ENCODE measurements at regions not wholly inside any gene's neighbourhood (a gene's known extent, or its start where the extent isn't known, plus 50 kb on each side); places are given as distances from the start of the nearest gene placed in this dataset.

- DNase-seq: no peak
- Histone ChIP-seq H3K36me3 (ENCODE audit: insufficient read depth, low read length) (no peaks in the 10 kb centered on the region), H3K4me1 (ENCODE audit: insufficient read depth, low read length) (no peaks in the 10 kb centered on the region), H3K27ac (ENCODE audit: low read depth, low read length) (no peak overlapping the region), H3K27me3 (ENCODE audit: insufficient read depth, low read length) (no peaks in the 10 kb centered on the region), H3K9me3 (ENCODE audit: control insufficient read depth in 1 of 2, low read length in 2 of 2) (no peaks in the 10 kb centered on the region), H3K4me3 (ENCODE audit: low read length in 2 of 2) (no peak overlapping the region)
- peaks cover 0 to 3% (median 0%) of the 10 kb centered on the region in 8 donors for H3K9me3 Mint-ChIP-seq
- no peaks in the 10 kb centered on the region for H3K4me1 Mint-ChIP-seq
- H3K36me3 Mint-ChIP-seq: no peaks in the 10 kb centered on the region
- intact Hi-C loops (cut with micrococcal nuclease): no loop called here
- ChIA-PET CTCF (ENCODE audit: partially characterized antibody) (no interaction called here), POLR2A (ENCODE audit: partially characterized antibody) (no interaction called here)
- H3K27ac Mint-ChIP-seq: no peak overlapping the region
- peaks cover 12 to 14% of the 10 kb centered on the region in 2 donors for H3K27me3 Mint-ChIP-seq
- no peak overlapping the region for H3K4me3 Mint-ChIP-seq
Observed at GRCh38 chr1:34655875-34656240, 99.0 kb upstream of the GJB5 start.

GRCh38 chr1:34656299-34656698 is 98.5 kb upstream of the GJB5 start:
- Histone ChIP-seq H3K27ac (ENCODE audit: low read depth, low read length) (no peak overlapping the region), H3K9me3 (ENCODE audit: control insufficient read depth in 1 of 2, low read length in 2 of 2) (no peaks in the 10 kb centered on the region), H3K27me3 (ENCODE audit: insufficient read depth, low read length) (no peaks in the 10 kb centered on the region), H3K4me1 (ENCODE audit: insufficient read depth, low read length) (no peaks in the 10 kb centered on the region), H3K36me3 (ENCODE audit: insufficient read depth, low read length) (no peaks in the 10 kb centered on the region), H3K4me3 (ENCODE audit: low read length in 2 of 2) (no peak overlapping the region)
- no peak for DNase-seq
- Mint-ChIP-seq H3K9me3 (peaks cover 0 to 3% (median 0%) of the 10 kb centered on the region in 8 donors), H3K4me1 (no peaks in the 10 kb centered on the region), H3K4me3 (no peak overlapping the region), H3K36me3 (no peaks in the 10 kb centered on the region), H3K27ac (no peak overlapping the region), H3K27me3 (peaks cover 12 to 14% of the 10 kb centered on the region in 2 donors)
- intact Hi-C loops (cut with micrococcal nuclease): no loop called here
- CTCF ChIA-PET (ENCODE audit: partially characterized antibody): no interaction called here
- POLR2A ChIA-PET (ENCODE audit: partially characterized antibody): no interaction called here

- intact Hi-C loops (cut with micrococcal nuclease): no loop called here
- no peak overlapping the region for H3K27ac ChIP-seq (ENCODE audit: low read depth, low read length)
- H3K4me1 Mint-ChIP-seq: no peaks in the 10 kb centered on the region
- DNase-seq: no peak
- no peak overlapping the region for H3K4me3 Mint-ChIP-seq
- H3K9me3 Mint-ChIP-seq: peaks cover 0 to 3% (median 0%) of the 10 kb centered on the region in 8 donors
- peaks cover 12 to 17% of the 10 kb centered on the region in 2 donors for H3K27me3 Mint-ChIP-seq
- CTCF ChIA-PET (ENCODE audit: partially characterized antibody): no interaction called here
- no peak overlapping the region for H3K4me3 ChIP-seq (ENCODE audit: low read length in 2 of 2)
- no peaks in the 10 kb centered on the region for H3K36me3 Mint-ChIP-seq
- H3K4me1 ChIP-seq (ENCODE audit: insufficient read depth, low read length): no peaks in the 10 kb centered on the region
- no peaks in the 10 kb centered on the region for H3K27me3 ChIP-seq (ENCODE audit: insufficient read depth, low read length)
- H3K9me3 ChIP-seq (ENCODE audit: control insufficient read depth in 1 of 2, low read length in 2 of 2): no peaks in the 10 kb centered on the region
- no peak overlapping the region for H3K27ac Mint-ChIP-seq
- POLR2A ChIA-PET (ENCODE audit: partially characterized antibody): no interaction called here
- H3K36me3 ChIP-seq (ENCODE audit: insufficient read depth, low read length): no peaks in the 10 kb centered on the region
Observed at GRCh38 chr1:34656731-34657130, 98.1 kb upstream of the GJB5 start.

DNA sequence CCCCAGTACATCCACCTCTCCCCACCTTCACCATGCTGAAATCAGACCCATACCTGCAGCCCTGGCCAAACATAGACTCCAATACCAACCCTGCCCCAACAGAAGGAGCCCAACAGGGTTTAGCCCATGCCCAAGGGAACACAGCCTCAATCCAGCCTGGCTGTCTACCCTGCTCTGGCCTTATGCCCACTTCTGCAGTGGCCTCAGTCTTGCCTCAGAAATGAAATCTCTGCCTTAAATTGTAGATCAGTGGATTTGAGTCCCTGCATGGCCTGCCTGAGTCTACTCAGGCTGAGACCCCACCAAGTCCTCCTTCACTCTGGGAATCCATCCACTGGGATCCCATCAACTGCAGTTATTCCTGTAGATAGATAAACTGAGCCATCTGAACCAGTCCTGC is 97.6 kb upstream of the GJB5 start:
- Mint-ChIP-seq H3K4me3 (no peak overlapping the region), H3K27me3 (peaks cover 13 to 18% of the 10 kb centered on the region in 2 donors), H3K9me3 (peaks cover 0 to 3% (median 0%) of the 10 kb centered on the region in 8 donors), H3K27ac (no peak overlapping the region), H3K4me1 (no peaks in the 10 kb centered on the region), H3K36me3 (no peaks in the 10 kb centered on the region)
- no peak overlapping the region for H3K27ac ChIP-seq (ENCODE audit: low read depth, low read length)
- DNase-seq: no peak
- intact Hi-C loops (cut with micrococcal nuclease): no loop called here
- no peaks in the 10 kb centered on the region for H3K4me1 ChIP-seq (ENCODE audit: insufficient read depth, low read length)
- H3K4me3 ChIP-seq (ENCODE audit: low read length in 2 of 2): no peak overlapping the region
- no peaks in the 10 kb centered on the region for H3K9me3 ChIP-seq (ENCODE audit: control insufficient read depth in 1 of 2, low read length in 2 of 2)
- ChIA-PET CTCF (ENCODE audit: partially characterized antibody) (no interaction called here), POLR2A (ENCODE audit: partially characterized antibody) (no interaction called here)
- no peaks in the 10 kb centered on the region for H3K36me3 ChIP-seq (ENCODE audit: insufficient read depth, low read length)
- H3K27me3 ChIP-seq (ENCODE audit: insufficient read depth, low read length): no peaks in the 10 kb centered on the region

- Mint-ChIP-seq H3K4me1 (no peaks in the 10 kb centered on the region), H3K9me3 (peaks cover 0 to 1% (median 0%) of the 10 kb centered on the region in 8 donors), H3K27ac (no peak overlapping the region), H3K36me3 (no peaks in the 10 kb centered on the region), H3K4me3 (no peak overlapping the region), H3K27me3 (peaks cover 14 to 15% of the 10 kb centered on the region in 2 donors)
- no peak overlapping the region for H3K4me3 ChIP-seq (ENCODE audit: low read length in 2 of 2)
- POLR2A ChIA-PET (ENCODE audit: partially characterized antibody): no interaction called here
- H3K36me3 ChIP-seq (ENCODE audit: insufficient read depth, low read length): no peaks in the 10 kb centered on the region
- no peaks in the 10 kb centered on the region for H3K27me3 ChIP-seq (ENCODE audit: insufficient read depth, low read length)
- H3K27ac ChIP-seq (ENCODE audit: low read depth, low read length): no peak overlapping the region
- no peaks in the 10 kb centered on the region for H3K9me3 ChIP-seq (ENCODE audit: control insufficient read depth in 1 of 2, low read length in 2 of 2)
- intact Hi-C loops (cut with micrococcal nuclease): no loop called here
- CTCF ChIA-PET (ENCODE audit: partially characterized antibody): no interaction called here
- H3K4me1 ChIP-seq (ENCODE audit: insufficient read depth, low read length): no peaks in the 10 kb centered on the region
- DNase-seq: no peak
Observed at GRCh38 chr1:34657849-34658248, 97.0 kb upstream of the GJB5 start.

DNA sequence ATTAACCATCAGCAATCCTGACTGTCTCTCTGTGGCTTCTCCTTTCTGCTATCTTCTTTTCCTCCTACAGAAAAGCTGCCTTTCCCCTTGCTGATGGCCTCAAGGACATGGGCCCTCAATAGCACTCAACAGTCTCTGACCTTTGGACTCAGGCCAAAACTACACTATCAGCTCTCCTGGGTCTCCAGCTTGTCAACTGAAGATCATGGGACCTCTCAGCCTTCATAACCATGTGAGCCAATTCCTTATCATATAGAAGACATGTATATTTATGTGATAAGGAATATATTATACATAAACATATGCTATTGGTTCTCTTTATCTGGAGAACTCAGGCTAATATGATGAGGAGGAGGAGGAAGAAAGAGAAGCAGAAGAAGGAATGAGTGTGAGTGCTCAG is 91.8 kb upstream of the GJB5 start:
- Histone ChIP-seq H3K4me3 (ENCODE audit: low read length in 2 of 2) (no peak overlapping the region), H3K36me3 (ENCODE audit: insufficient read depth, low read length) (no peaks in the 10 kb centered on the region), H3K27me3 (ENCODE audit: insufficient read depth, low read length) (no peaks in the 10 kb centered on the region), H3K4me1 (ENCODE audit: insufficient read depth, low read length) (no peaks in the 10 kb centered on the region), H3K27ac (ENCODE audit: low read depth, low read length) (no peak overlapping the region), H3K9me3 (ENCODE audit: control insufficient read depth in 1 of 2, low read length in 2 of 2) (no peaks in the 10 kb centered on the region)
- intact Hi-C loops (cut with micrococcal nuclease): no loop called here
- peaks cover 0 to 2% (median 0%) of the 10 kb centered on the region in 8 donors for H3K9me3 Mint-ChIP-seq
- no peaks in the 10 kb centered on the region for H3K36me3 Mint-ChIP-seq
- POLR2A ChIA-PET (ENCODE audit: partially characterized antibody): no interaction called here
- no peak overlapping the region for H3K4me3 Mint-ChIP-seq
- no peak for DNase-seq
- H3K4me1 Mint-ChIP-seq: no peaks in the 10 kb centered on the region
- H3K27ac Mint-ChIP-seq: no peak overlapping the region
- H3K27me3 Mint-ChIP-seq: peaks cover 10 to 14% of the 10 kb centered on the region in 2 donors
- CTCF ChIA-PET (ENCODE audit: partially characterized antibody): no interaction called here

- intact Hi-C loops (cut with micrococcal nuclease): no loop called here
- no peak overlapping the region for H3K27ac ChIP-seq (ENCODE audit: low read depth, low read length)
- no peaks in the 10 kb centered on the region for H3K9me3 ChIP-seq (ENCODE audit: control insufficient read depth in 1 of 2, low read length in 2 of 2)
- CTCF ChIA-PET (ENCODE audit: partially characterized antibody): no interaction called here
- no peaks in the 10 kb centered on the region for H3K4me1 ChIP-seq (ENCODE audit: insufficient read depth, low read length)
- H3K4me3 ChIP-seq (ENCODE audit: low read length in 2 of 2): no peak overlapping the region
- no peak for DNase-seq
- no peaks in the 10 kb centered on the region for H3K36me3 Mint-ChIP-seq
- no peaks in the 10 kb centered on the region for H3K27me3 ChIP-seq (ENCODE audit: insufficient read depth, low read length)
- peaks cover 0 to 12% (median 5%) of the 10 kb centered on the region in 8 donors for H3K9me3 Mint-ChIP-seq
- H3K4me3 Mint-ChIP-seq: no peak overlapping the region
- no peaks in the 10 kb centered on the region for H3K36me3 ChIP-seq (ENCODE audit: insufficient read depth, low read length)
- no peaks in the 10 kb centered on the region for H3K4me1 Mint-ChIP-seq
- no peak overlapping the region for H3K27ac Mint-ChIP-seq
- POLR2A ChIA-PET (ENCODE audit: partially characterized antibody): no interaction called here
- peaks cover 12 to 18% of the 10 kb centered on the region in 2 donors for H3K27me3 Mint-ChIP-seq
Observed at GRCh38 chr1:34668063-34668462, 86.8 kb upstream of the GJB5 start.

GRCh38 chr1:34670982-34671381 is 83.9 kb upstream of the GJB5 start:
- Histone ChIP-seq H3K4me1 (ENCODE audit: insufficient read depth, low read length) (no peaks in the 10 kb centered on the region), H3K4me3 (ENCODE audit: low read length in 2 of 2) (no peak overlapping the region), H3K36me3 (ENCODE audit: insufficient read depth, low read length) (no peaks in the 10 kb centered on the region), H3K27ac (ENCODE audit: low read depth, low read length) (no peak overlapping the region), H3K9me3 (ENCODE audit: control insufficient read depth in 1 of 2, low read length in 2 of 2) (no peaks in the 10 kb centered on the region), H3K27me3 (ENCODE audit: insufficient read depth, low read length) (no peaks in the 10 kb centered on the region)
- Mint-ChIP-seq H3K4me3 (no peak overlapping the region), H3K27me3 (peaks cover 13 to 18% of the 10 kb centered on the region in 2 donors), H3K9me3 (peaks cover 0 to 16% (median 5%) of the 10 kb centered on the region in 8 donors), H3K36me3 (no peaks in the 10 kb centered on the region), H3K4me1 (no peaks in the 10 kb centered on the region), H3K27ac (no peak overlapping the region)
- POLR2A ChIA-PET (ENCODE audit: partially characterized antibody): no interaction called here
- CTCF ChIA-PET (ENCODE audit: partially characterized antibody): no interaction called here
- no peak for DNase-seq
- intact Hi-C loops (cut with micrococcal nuclease): no loop called here

Measured in CD4-positive, alpha-beta memory T cell (primary cell).